ENCODE measurements at regions not wholly inside any gene's neighbourhood (a gene's known extent, or its start where the extent isn't known, plus 50 kb on each side); places are given as distances from the start of the nearest gene placed in this dataset.

DNA sequence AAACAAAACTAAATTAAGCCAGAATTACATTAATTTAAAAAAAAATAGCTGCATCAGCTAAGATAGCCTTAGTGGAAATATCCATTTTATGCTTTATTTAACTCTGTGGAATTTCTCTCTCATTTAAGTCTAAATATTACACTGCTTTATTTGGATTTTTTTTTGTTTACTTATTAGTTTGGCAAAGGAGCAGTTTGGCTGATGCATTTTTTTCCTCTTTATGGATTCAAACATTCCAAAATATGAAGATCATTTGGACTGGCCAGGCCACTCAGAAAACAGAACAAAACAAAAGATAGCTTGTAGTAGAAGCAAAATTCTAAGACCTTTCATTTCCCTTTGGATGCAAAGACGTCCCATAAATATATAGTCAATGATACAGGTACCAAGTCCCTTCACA, 707.3 kb upstream of the UBE2E2 start:
- no peaks in the 10 kb centered on the region for H3K36me3 ChIP-seq (ENCODE audit: low read length)
- no peak for TF ChIP-seq EZH2phosphoT487 (conservative IDR thresholded peaks at IDR 0.05; ENCODE audit: low read length)
- TF ChIP-seq, protein P1, sequence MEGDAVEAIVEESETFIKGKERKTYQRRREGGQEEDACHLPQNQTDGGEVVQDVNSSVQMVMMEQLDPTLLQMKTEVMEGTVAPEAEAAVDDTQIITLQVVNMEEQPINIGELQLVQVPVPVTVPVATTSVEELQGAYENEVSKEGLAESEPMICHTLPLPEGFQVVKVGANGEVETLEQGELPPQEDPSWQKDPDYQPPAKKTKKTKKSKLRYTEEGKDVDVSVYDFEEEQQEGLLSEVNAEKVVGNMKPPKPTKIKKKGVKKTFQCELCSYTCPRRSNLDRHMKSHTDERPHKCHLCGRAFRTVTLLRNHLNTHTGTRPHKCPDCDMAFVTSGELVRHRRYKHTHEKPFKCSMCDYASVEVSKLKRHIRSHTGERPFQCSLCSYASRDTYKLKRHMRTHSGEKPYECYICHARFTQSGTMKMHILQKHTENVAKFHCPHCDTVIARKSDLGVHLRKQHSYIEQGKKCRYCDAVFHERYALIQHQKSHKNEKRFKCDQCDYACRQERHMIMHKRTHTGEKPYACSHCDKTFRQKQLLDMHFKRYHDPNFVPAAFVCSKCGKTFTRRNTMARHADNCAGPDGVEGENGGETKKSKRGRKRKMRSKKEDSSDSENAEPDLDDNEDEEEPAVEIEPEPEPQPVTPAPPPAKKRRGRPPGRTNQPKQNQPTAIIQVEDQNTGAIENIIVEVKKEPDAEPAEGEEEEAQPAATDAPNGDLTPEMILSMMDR (IDR thresholded peaks at IDR 0.05; ENCODE audit: insufficient read depth, low read length, poor library complexity, severe bottlenecking): no peak
- H2AFZ ChIP-seq (ENCODE audit: low read depth, low read length, severe bottlenecking): no peak overlapping the region
- no peak overlapping the region for H3K9ac ChIP-seq (ENCODE audit: low read length)
- H4K20me1 ChIP-seq (ENCODE audit: low read depth, low read length): no peaks in the 10 kb centered on the region
- no peak overlapping the region for H3K4me2 ChIP-seq (ENCODE audit: low read depth, low read length, poor library complexity, severe bottlenecking)
- no peaks in the 10 kb centered on the region for H3F3A ChIP-seq (ENCODE audit: insufficient read depth)
- H3K9me3 ChIP-seq (ENCODE audit: insufficient read depth, low read length): no peaks in the 10 kb centered on the region
- no peak overlapping the region for H3K27ac ChIP-seq (ENCODE audit: low read depth, low read length)
- no peaks in the 10 kb centered on the region for H3K9me2 ChIP-seq (replicated peaks; ENCODE audit: insufficient read depth, low read length)
- H3K79me2 ChIP-seq (ENCODE audit: insufficient read depth, low read length): no peaks in the 10 kb centered on the region
- H3K4me3 ChIP-seq (ENCODE audit: insufficient read depth, low read length, poor library complexity, severe bottlenecking): no peak overlapping the region
- H3K27me3 ChIP-seq (ENCODE audit: low read length): no peaks in the 10 kb centered on the region

DNA sequence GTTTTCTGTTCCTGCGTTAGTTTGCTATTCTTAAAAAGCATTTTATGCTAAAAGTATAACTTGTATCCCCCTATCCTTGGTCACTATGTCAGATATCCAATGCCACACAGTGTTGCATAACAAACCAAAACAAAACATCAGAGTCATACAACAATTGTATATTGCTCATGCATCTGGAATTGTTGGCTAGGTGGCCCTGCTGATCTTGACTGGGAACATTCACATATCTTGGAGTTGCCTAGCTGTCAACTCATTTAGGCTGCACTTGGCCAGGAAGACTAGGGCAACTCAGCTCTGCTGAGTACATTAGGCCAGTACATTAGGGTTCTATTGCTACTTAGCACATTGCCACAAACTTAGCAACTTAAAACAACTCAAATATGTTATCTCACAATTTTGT, 706.5 kb upstream of the UBE2E2 start:
- Histone ChIP-seq H3K36me3 (ENCODE audit: low read length) (no peaks in the 10 kb centered on the region), H3F3A (ENCODE audit: insufficient read depth) (no peaks in the 10 kb centered on the region), H3K27ac (ENCODE audit: low read depth, low read length) (no peak overlapping the region), H3K4me2 (ENCODE audit: low read depth, low read length, poor library complexity, severe bottlenecking) (no peak overlapping the region), H4K20me1 (ENCODE audit: low read depth, low read length) (no peaks in the 10 kb centered on the region), H3K9me2 (replicated peaks; ENCODE audit: insufficient read depth, low read length) (no peaks in the 10 kb centered on the region), H3K4me3 (ENCODE audit: insufficient read depth, low read length, poor library complexity, severe bottlenecking) (no peak overlapping the region), H3K9ac (ENCODE audit: low read length) (no peak overlapping the region), H3K79me2 (ENCODE audit: insufficient read depth, low read length) (no peaks in the 10 kb centered on the region), H3K27me3 (ENCODE audit: low read length) (no peaks in the 10 kb centered on the region), H3K9me3 (ENCODE audit: insufficient read depth, low read length) (no peaks in the 10 kb centered on the region), H2AFZ (ENCODE audit: low read depth, low read length, severe bottlenecking) (no peak overlapping the region)
- TF ChIP-seq EZH2phosphoT487 (conservative IDR thresholded peaks at IDR 0.05; ENCODE audit: low read length): no peak
- TF ChIP-seq, protein P1 (IDR thresholded peaks at IDR 0.05; ENCODE audit: insufficient read depth, low read length, poor library complexity, severe bottlenecking): no peak

DNA sequence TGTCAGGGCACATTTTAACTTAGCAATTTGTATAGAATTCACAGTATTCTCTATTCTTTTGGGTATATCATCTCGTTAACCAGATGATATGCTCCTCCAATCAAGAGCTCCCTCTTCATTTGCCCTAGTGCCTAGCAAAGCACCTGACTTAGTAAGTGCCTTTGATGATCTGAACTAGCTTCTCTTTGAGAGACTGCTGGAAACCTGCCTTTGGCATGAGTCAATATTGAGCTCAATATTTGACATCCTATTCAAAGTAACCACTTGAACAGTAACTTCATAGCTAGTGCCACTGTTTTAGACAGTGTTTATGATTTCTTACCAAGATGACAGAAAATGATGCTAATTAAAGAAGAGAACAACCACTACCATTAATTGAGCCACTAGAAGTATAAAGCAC, 696.3 kb upstream of the UBE2E2 start:
- Histone ChIP-seq H3K9ac (ENCODE audit: low read length) (no peak overlapping the region), H3K9me3 (ENCODE audit: insufficient read depth, low read length) (no peaks in the 10 kb centered on the region), H3K4me2 (ENCODE audit: low read depth, low read length, poor library complexity, severe bottlenecking) (no peak overlapping the region), H4K20me1 (ENCODE audit: low read depth, low read length) (no peaks in the 10 kb centered on the region), H3K27ac (ENCODE audit: low read depth, low read length) (no peak overlapping the region), H3K36me3 (ENCODE audit: low read length) (no peaks in the 10 kb centered on the region), H2AFZ (ENCODE audit: low read depth, low read length, severe bottlenecking) (no peak overlapping the region), H3K9me2 (replicated peaks; ENCODE audit: insufficient read depth, low read length) (no peaks in the 10 kb centered on the region), H3K79me2 (ENCODE audit: insufficient read depth, low read length) (no peaks in the 10 kb centered on the region), H3K4me3 (ENCODE audit: insufficient read depth, low read length, poor library complexity, severe bottlenecking) (no peak overlapping the region), H3K27me3 (ENCODE audit: low read length) (no peaks in the 10 kb centered on the region), H3F3A (ENCODE audit: insufficient read depth) (no peaks in the 10 kb centered on the region)
- TF ChIP-seq, protein P1 (IDR thresholded peaks at IDR 0.05; ENCODE audit: insufficient read depth, low read length, poor library complexity, severe bottlenecking): no peak
- TF ChIP-seq EZH2phosphoT487 (conservative IDR thresholded peaks at IDR 0.05; ENCODE audit: low read length): no peak
